ENCODE measurements at regions not wholly inside any gene's neighbourhood (a gene's known extent, or its start where the extent isn't known, plus 50 kb on each side); places are given as distances from the start of the nearest gene placed in this dataset.

GRCh38 chr6:21359926-21360325 lies 233.6 kb upstream of the SOX4 start:
- H3K4me3 ChIP-seq (ENCODE audit: low read depth in 1 of 2, low read length in 2 of 2): no peak overlapping the region
- H3K27ac ChIP-seq (ENCODE audit: low read length): no peak overlapping the region
- H3K27me3 ChIP-seq (ENCODE audit: insufficient read depth, low read length, poor library complexity): no peaks in the 10 kb centered on the region
- no peaks in the 10 kb centered on the region for H3K9me3 ChIP-seq (ENCODE audit: insufficient read depth, low read length, severe bottlenecking)
- H2AFZ ChIP-seq (ENCODE audit: low read depth, low read length): no peak overlapping the region
- H4K20me1 ChIP-seq (ENCODE audit: insufficient read depth, low read length): no peaks in the 10 kb centered on the region
- H3K9ac ChIP-seq (ENCODE audit: low read depth, low read length): no peak overlapping the region
- no peak overlapping the region for H3K4me2 ChIP-seq (ENCODE audit: insufficient read depth, low read length)
- H3K4me1 ChIP-seq (ENCODE audit: insufficient read depth, low read length): peaks cover 12% of the 10 kb centered on the region
- DNase-seq (no peak), ATAC-seq (ENCODE audit: insufficient read depth, low read depth) (no peak)
- H3K79me2 ChIP-seq (ENCODE audit: insufficient read depth, low read length): no peaks in the 10 kb centered on the region
- TF ChIP-seq EZH2 (IDR thresholded peaks at IDR 0.05; ENCODE audit: borderline replicate concordance, low read depth, low read length, severe bottlenecking): no peak
- TF ChIP-seq, protein P1, sequence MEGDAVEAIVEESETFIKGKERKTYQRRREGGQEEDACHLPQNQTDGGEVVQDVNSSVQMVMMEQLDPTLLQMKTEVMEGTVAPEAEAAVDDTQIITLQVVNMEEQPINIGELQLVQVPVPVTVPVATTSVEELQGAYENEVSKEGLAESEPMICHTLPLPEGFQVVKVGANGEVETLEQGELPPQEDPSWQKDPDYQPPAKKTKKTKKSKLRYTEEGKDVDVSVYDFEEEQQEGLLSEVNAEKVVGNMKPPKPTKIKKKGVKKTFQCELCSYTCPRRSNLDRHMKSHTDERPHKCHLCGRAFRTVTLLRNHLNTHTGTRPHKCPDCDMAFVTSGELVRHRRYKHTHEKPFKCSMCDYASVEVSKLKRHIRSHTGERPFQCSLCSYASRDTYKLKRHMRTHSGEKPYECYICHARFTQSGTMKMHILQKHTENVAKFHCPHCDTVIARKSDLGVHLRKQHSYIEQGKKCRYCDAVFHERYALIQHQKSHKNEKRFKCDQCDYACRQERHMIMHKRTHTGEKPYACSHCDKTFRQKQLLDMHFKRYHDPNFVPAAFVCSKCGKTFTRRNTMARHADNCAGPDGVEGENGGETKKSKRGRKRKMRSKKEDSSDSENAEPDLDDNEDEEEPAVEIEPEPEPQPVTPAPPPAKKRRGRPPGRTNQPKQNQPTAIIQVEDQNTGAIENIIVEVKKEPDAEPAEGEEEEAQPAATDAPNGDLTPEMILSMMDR (IDR thresholded peaks at IDR 0.05; ENCODE audit: borderline replicate concordance, extremely low read depth, low read length, poor library complexity, severe bottlenecking): no peak
- H3K36me3 ChIP-seq (ENCODE audit: insufficient read depth, low read length): no peaks in the 10 kb centered on the region

GRCh38 chr6:21360336-21360735 lies 233.2 kb upstream of the SOX4 start:
- no peak for TF ChIP-seq EZH2 (IDR thresholded peaks at IDR 0.05; ENCODE audit: borderline replicate concordance, low read depth, low read length, severe bottlenecking)
- TF ChIP-seq, protein P1 (IDR thresholded peaks at IDR 0.05; ENCODE audit: borderline replicate concordance, extremely low read depth, low read length, poor library complexity, severe bottlenecking): no peak
- peaks cover 10% of the 10 kb centered on the region for H3K4me1 ChIP-seq (ENCODE audit: insufficient read depth, low read length)
- no peak overlapping the region for H2AFZ ChIP-seq (ENCODE audit: low read depth, low read length)
- H3K9ac ChIP-seq (ENCODE audit: low read depth, low read length): no peak overlapping the region
- no peaks in the 10 kb centered on the region for H3K27me3 ChIP-seq (ENCODE audit: insufficient read depth, low read length, poor library complexity)
- H3K4me3 ChIP-seq (ENCODE audit: low read depth in 1 of 2, low read length in 2 of 2): no peak overlapping the region
- no peaks in the 10 kb centered on the region for H4K20me1 ChIP-seq (ENCODE audit: insufficient read depth, low read length)
- no peak overlapping the region for H3K27ac ChIP-seq (ENCODE audit: low read length)
- no peaks in the 10 kb centered on the region for H3K9me3 ChIP-seq (ENCODE audit: insufficient read depth, low read length, severe bottlenecking)
- H3K79me2 ChIP-seq (ENCODE audit: insufficient read depth, low read length): no peaks in the 10 kb centered on the region
- ATAC-seq (ENCODE audit: insufficient read depth, low read depth) (no peak), DNase-seq (no peak)
- H3K36me3 ChIP-seq (ENCODE audit: insufficient read depth, low read length): no peaks in the 10 kb centered on the region
- no peak overlapping the region for H3K4me2 ChIP-seq (ENCODE audit: insufficient read depth, low read length)

DNA sequence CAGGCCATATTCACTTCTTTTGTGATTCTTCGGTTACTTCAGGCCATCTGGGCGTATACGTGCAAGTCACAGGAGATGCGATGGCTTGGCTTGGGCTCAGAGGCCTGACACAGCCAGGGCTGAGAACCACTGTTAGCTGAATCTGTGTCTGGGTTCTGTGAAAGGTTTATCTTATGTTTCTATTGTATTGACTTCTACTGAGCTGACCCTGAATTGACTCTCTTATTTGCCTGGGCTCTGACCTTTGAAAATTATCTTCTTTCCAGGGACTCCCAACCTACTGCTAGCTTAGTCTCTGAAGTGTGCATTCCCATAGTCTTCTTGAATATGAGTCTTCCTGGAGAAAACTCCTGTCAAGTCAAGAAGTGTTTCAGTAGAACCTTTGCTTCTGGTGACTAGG lies 226.4 kb upstream of the SOX4 start:
- no peak overlapping the region for H3K9ac ChIP-seq (ENCODE audit: low read depth, low read length)
- ATAC-seq (ENCODE audit: insufficient read depth, low read depth): no peak
- H3K36me3 ChIP-seq (ENCODE audit: insufficient read depth, low read length): no peaks in the 10 kb centered on the region
- H3K9me3 ChIP-seq (ENCODE audit: insufficient read depth, low read length, severe bottlenecking): no peaks in the 10 kb centered on the region
- H3K27me3 ChIP-seq (ENCODE audit: insufficient read depth, low read length, poor library complexity): no peaks in the 10 kb centered on the region
- no peak overlapping the region for H3K4me2 ChIP-seq (ENCODE audit: insufficient read depth, low read length)
- no peak overlapping the region for H3K4me3 ChIP-seq (ENCODE audit: low read depth in 1 of 2, low read length in 2 of 2)
- H3K79me2 ChIP-seq (ENCODE audit: insufficient read depth, low read length): no peaks in the 10 kb centered on the region
- no peak for TF ChIP-seq EZH2 (IDR thresholded peaks at IDR 0.05; ENCODE audit: borderline replicate concordance, low read depth, low read length, severe bottlenecking)
- TF ChIP-seq, protein P1 (IDR thresholded peaks at IDR 0.05; ENCODE audit: borderline replicate concordance, extremely low read depth, low read length, poor library complexity, severe bottlenecking): no peak
- no peaks in the 10 kb centered on the region for H4K20me1 ChIP-seq (ENCODE audit: insufficient read depth, low read length)
- no peak overlapping the region for H2AFZ ChIP-seq (ENCODE audit: low read depth, low read length)
- DNase-seq: no peak
- H3K27ac ChIP-seq (ENCODE audit: low read length): no peak overlapping the region
- no peaks in the 10 kb centered on the region for H3K4me1 ChIP-seq (ENCODE audit: insufficient read depth, low read length)

DNA sequence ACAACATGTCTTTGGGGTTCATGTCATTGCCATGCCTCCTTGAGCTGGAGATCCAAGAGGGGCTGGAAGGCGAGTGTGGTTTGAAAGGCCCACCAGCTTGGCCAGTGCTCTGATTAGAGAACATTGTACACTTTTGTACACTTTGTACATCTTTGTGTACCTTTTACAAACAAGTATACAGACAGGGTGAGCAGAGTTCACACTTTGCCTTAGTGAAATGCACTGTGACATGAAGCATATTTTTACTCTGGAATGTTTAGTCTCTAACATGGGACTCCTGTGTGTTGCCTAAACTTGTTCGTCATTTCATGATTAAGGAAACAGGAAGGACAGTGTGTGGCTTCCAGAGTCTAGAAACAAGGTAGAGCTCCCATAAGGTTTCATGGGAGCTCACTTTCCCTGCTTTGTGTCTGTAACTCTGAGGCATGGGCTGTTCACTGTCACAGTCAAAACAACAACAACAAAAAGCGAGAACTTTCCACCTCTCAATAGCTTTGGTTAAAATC lies 225.8 kb upstream of the SOX4 start:
- Histone ChIP-seq H3K36me3 (ENCODE audit: insufficient read depth, low read length) (no peaks in the 10 kb centered on the region), H3K27ac (ENCODE audit: low read length) (no peak overlapping the region), H3K4me1 (ENCODE audit: insufficient read depth, low read length) (no peaks in the 10 kb centered on the region), H3K4me2 (ENCODE audit: insufficient read depth, low read length) (no peak overlapping the region), H3K4me3 (ENCODE audit: low read depth in 1 of 2, low read length in 2 of 2) (no peak overlapping the region), H3K9ac (ENCODE audit: low read depth, low read length) (no peak overlapping the region), H2AFZ (ENCODE audit: low read depth, low read length) (no peak overlapping the region), H4K20me1 (ENCODE audit: insufficient read depth, low read length) (no peaks in the 10 kb centered on the region), H3K27me3 (ENCODE audit: insufficient read depth, low read length, poor library complexity) (no peaks in the 10 kb centered on the region), H3K79me2 (ENCODE audit: insufficient read depth, low read length) (no peaks in the 10 kb centered on the region), H3K9me3 (ENCODE audit: insufficient read depth, low read length, severe bottlenecking) (no peaks in the 10 kb centered on the region)
- TF ChIP-seq EZH2 (IDR thresholded peaks at IDR 0.05; ENCODE audit: borderline replicate concordance, low read depth, low read length, severe bottlenecking): no peak
- TF ChIP-seq, protein P1 (IDR thresholded peaks at IDR 0.05; ENCODE audit: borderline replicate concordance, extremely low read depth, low read length, poor library complexity, severe bottlenecking): no peak
- ATAC-seq (ENCODE audit: insufficient read depth, low read depth) (no peak), DNase-seq (no peak)

Measured in DND-41 (cell line).